ENCODE measurements at regions not wholly inside any gene's neighbourhood (a gene's known extent, or its start where the extent isn't known, plus 50 kb on each side); places are given as distances from the start of the nearest gene placed in this dataset.
"Not testable (repeated sequence)": the region's sequence is repeated elsewhere in the genome, so short reads cannot be mapped to it uniquely, and the experiment has no call there.

DNA sequence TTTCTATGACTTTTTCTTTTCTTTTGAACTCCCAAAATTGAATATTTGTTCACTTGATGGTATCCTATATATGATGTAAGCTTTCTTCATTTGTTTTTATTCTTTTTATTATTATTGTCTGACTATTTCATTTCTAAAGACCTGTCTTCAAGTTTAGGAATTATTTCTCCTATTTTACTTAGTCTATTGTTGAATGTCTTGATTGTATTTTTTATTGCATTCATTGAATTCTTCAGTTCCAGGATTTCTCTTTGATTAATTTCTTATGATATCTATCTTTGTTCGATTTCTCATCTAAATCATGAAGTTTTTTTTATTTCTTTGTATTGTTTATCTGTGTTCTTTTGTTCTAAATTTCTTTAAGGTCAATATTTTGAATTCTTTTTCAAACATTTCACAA lies 238.8 kb downstream of the TTC6 start:
- H3K4me3 ChIP-seq, result no peak overlapping the region
- H3K36me3 ChIP-seq, result no peaks in the 10 kb centered on the region
- intact Hi-C loops (cut with DNase I), result no loop called here
- TF ChIP-seq, protein P1, sequence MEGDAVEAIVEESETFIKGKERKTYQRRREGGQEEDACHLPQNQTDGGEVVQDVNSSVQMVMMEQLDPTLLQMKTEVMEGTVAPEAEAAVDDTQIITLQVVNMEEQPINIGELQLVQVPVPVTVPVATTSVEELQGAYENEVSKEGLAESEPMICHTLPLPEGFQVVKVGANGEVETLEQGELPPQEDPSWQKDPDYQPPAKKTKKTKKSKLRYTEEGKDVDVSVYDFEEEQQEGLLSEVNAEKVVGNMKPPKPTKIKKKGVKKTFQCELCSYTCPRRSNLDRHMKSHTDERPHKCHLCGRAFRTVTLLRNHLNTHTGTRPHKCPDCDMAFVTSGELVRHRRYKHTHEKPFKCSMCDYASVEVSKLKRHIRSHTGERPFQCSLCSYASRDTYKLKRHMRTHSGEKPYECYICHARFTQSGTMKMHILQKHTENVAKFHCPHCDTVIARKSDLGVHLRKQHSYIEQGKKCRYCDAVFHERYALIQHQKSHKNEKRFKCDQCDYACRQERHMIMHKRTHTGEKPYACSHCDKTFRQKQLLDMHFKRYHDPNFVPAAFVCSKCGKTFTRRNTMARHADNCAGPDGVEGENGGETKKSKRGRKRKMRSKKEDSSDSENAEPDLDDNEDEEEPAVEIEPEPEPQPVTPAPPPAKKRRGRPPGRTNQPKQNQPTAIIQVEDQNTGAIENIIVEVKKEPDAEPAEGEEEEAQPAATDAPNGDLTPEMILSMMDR (IDR thresholded peaks at IDR 0.05), result no peak
- TF ChIP-seq POLR2A (IDR thresholded peaks at IDR 0.05), result no peak
- 69 to 76% methylated on average over 1 of the region's 1 CpG for WGBS, 2 donors
- peaks cover 0 to 19% (median 5%) of the 10 kb centered on the region in 3 donors for H3K9me3 ChIP-seq
- H3K27ac ChIP-seq, result no peak overlapping the region
- no peaks in the 10 kb centered on the region for H3K4me1 ChIP-seq
- H3K27me3 ChIP-seq, result no peaks in the 10 kb centered on the region
- no peak for DNase-seq

DNA sequence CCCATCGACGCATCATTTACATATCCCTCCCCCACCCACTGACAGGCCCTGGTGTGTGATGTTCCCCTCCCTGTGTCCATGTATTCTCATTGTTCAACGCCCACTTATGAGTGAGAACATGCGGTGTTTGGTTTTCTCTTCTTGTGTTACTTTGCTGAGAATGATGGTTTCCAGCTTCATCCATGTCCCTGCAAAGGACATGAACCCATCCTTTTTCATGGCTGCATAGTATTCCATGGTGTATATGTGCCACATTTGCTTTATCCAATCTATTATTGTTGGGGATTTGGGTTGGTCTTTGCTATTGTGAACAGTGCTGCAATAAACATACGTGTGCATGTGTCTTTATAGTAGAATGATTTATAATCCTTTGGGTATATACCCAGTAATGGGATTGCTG lies 243.3 kb downstream of the TTC6 start:
- peaks cover 0 to 15% (median 5%) of the 10 kb centered on the region in 3 donors for H3K9me3 ChIP-seq
- intact Hi-C loops (cut with DNase I); H3K27me3 ChIP-seq; DNase-seq; H3K4me1 ChIP-seq; H3K27ac ChIP-seq; H3K36me3 ChIP-seq; H3K4me3 ChIP-seq: not testable (repeated sequence)
- WGBS, 2 donors, result 55 to 64% methylated on average over 4 to 5 of the region's 5 CpGs

DNA sequence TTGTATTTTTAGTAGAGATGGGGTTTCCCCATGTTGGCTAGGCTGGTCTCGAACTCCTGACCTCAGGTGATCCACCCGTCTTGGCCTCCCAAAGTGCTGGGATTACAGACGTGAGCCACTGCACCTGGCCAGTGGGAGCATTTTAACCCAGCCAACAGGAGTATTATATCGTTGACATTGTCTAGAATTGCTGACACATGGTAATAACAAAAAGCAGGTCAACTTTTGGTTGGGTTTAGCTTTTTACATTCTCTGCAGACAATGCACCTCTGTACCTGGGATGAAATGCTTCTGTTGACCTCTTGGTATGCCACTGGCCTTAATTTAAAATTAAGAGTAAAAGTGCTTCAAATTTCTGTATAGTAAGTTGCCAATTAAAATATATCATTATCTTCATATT lies 245.6 kb downstream of the TTC6 start:
- H3K4me1 ChIP-seq; intact Hi-C loops (cut with DNase I); DNase-seq; H3K27ac ChIP-seq; H3K4me3 ChIP-seq; H3K36me3 ChIP-seq; H3K27me3 ChIP-seq; H3K9me3 ChIP-seq: not testable (repeated sequence)
- 76 to 79% methylated on average over 3 to 4 of the region's 4 CpGs for WGBS, 2 donors

DNA sequence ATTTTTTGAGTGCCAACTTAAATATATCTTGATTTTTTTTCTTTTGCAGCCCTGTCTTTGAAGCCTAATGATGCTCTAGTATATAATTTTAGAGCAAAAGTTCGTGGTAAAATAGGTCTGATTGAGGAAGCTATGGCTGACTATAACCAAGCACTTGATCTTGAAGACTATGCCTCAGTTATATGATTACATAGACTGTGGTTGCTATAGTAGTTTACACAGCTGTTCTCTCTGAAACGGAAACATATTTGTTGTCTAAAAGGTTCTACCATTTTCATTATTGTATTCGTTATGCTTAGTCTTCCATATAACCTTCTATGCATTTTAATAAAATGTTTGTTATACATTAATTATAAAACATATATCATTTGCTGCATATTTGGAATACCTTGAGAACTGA lies 246.7 kb downstream of the TTC6 start:
- WGBS, 2 donors, result 62 to 80% methylated on average over 3 of the region's 3 CpGs
- no peak overlapping the region for H3K4me3 ChIP-seq
- no peak overlapping the region for H3K27ac ChIP-seq
- TF ChIP-seq, protein P1 (IDR thresholded peaks at IDR 0.05), result no peak
- TF ChIP-seq POLR2A (IDR thresholded peaks at IDR 0.05), result no peak
- H3K4me1 ChIP-seq, result no peaks in the 10 kb centered on the region
- H3K27me3 ChIP-seq, result no peaks in the 10 kb centered on the region
- no peak for DNase-seq
- intact Hi-C loops (cut with DNase I), result no loop called here
- no peaks in the 10 kb centered on the region for H3K9me3 ChIP-seq
- no peaks in the 10 kb centered on the region for H3K36me3 ChIP-seq

DNA sequence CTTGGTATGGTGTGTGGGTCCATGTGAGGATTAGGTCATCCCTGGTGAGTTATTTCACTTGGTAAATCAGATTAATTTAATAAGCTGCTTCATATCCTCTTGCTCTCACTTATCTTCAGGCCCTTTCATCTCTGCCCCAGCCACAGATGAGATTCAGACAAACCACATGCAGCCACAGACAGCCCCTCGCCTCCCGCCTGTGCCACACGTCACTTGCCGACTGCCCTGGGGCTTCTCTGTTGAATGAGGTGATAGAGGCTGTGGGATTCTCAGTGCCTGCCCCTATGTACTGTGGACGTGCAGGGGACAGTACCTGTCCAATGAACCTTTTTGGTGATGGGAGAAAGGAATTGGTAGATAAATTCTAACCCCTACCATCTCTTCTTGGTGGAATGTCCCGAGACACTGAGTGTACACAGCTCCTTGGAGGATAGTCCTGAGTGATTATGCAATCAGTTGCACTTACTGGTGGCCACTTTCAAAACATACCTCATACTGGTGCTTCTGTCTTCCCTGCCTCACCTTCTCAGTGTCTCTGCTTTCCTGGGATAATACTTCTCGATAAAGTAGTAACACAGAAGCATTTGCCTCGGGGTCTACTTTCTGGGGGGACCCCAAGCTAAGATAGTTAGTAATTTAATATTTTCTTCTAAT lies 248.7 kb downstream of the TTC6 start:
- intact Hi-C loops (cut with DNase I), result no loop called here
- 82 to 83% methylated on average over 7 to 8 of the region's 8 CpGs for WGBS, 2 donors
- Histone ChIP-seq H3K4me1 (no peaks in the 10 kb centered on the region), H3K27me3 (no peaks in the 10 kb centered on the region), H3K36me3 (no peaks in the 10 kb centered on the region), H3K4me3 (no peak overlapping the region), H3K9me3 (no peaks in the 10 kb centered on the region), H3K27ac (no peak overlapping the region)
- TF ChIP-seq, protein P1 (IDR thresholded peaks at IDR 0.05), result no peak
- TF ChIP-seq POLR2A (IDR thresholded peaks at IDR 0.05), result no peak
- DNase-seq, result no peak

DNA sequence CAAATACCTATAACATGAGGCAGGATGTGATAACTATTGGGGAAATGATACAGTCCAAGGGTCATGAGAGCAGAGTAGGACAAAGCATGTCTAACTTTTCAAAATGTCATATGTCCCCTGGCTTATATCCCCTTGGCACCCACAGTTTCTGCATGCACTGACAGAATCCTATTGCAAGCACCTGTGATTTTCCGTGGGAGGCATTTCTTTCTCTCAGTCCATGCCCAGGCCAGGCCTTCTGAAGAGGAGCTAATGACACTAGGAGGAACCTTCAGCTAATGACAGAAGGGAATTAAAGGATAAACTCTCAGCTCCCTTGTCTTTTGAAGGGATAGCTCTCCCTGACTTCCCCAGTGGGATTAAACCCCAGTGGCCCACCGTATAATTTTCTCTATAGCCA lies 249.2 kb downstream of the TTC6 start:
- intact Hi-C loops (cut with DNase I), result no loop called here
- no peak for DNase-seq
- H3K9me3 ChIP-seq, result no peaks in the 10 kb centered on the region
- no peaks in the 10 kb centered on the region for H3K36me3 ChIP-seq
- WGBS, 2 donors, result 47 to 60% methylated on average over 2 of the region's 2 CpGs
- H3K27ac ChIP-seq, result no peak overlapping the region
- H3K27me3 ChIP-seq, result no peaks in the 10 kb centered on the region
- H3K4me3 ChIP-seq, result no peak overlapping the region
- no peaks in the 10 kb centered on the region for H3K4me1 ChIP-seq
- TF ChIP-seq POLR2A (IDR thresholded peaks at IDR 0.05), result no peak
- TF ChIP-seq, protein P1 (IDR thresholded peaks at IDR 0.05), result no peak
